ENCODE measurements at regions not wholly inside any gene's neighbourhood (a gene's known extent, or its start where the extent isn't known, plus 50 kb on each side); places are given as distances from the start of the nearest gene placed in this dataset.

- H4K20me1 ChIP-seq (ENCODE audit: insufficient read depth) = no peaks in the 10 kb centered on the region
- peak overlapping the region; percentile 76 for H3K27ac ChIP-seq
- H3K4me1 ChIP-seq (replicated peaks; ENCODE audit: insufficient read depth) = peaks cover 21% of the 10 kb centered on the region
- no peaks in the 10 kb centered on the region for H3K79me2 ChIP-seq (ENCODE audit: low read depth)
- CTCF ChIA-PET = no interaction called here
- no peaks in the 10 kb centered on the region for H3K27me3 ChIP-seq (ENCODE audit: insufficient read depth, low read depth)
- H3K9me2 ChIP-seq (ENCODE audit: insufficient read depth) = no peaks in the 10 kb centered on the region
- no peak overlapping the region for H3K4me3 ChIP-seq
- H3K36me3 ChIP-seq (ENCODE audit: low read depth) = no peaks in the 10 kb centered on the region
- no peaks in the 10 kb centered on the region for H3K9me3 ChIP-seq (ENCODE audit: insufficient read depth, low read depth)
- BruUV-seq (replicated peaks) = no TSS peak
- POLR2A ChIA-PET (ENCODE audit: unreplicated experiment) = no interaction called here
- peak overlapping the region; percentile 54 for H3K4me2 ChIP-seq
- H3F3A ChIP-seq (ENCODE audit: insufficient read depth, low read depth) = peaks cover 18% of the 10 kb centered on the region
- intact Hi-C loops (cut with micrococcal nuclease; ENCODE audit: unreplicated experiment) = loop anchor here (2.0 kb wide), 2 partner anchors 17 to 53 kb away; no protein-coding TSS in a partner anchor
- TF ChIP-seq, protein P1, sequence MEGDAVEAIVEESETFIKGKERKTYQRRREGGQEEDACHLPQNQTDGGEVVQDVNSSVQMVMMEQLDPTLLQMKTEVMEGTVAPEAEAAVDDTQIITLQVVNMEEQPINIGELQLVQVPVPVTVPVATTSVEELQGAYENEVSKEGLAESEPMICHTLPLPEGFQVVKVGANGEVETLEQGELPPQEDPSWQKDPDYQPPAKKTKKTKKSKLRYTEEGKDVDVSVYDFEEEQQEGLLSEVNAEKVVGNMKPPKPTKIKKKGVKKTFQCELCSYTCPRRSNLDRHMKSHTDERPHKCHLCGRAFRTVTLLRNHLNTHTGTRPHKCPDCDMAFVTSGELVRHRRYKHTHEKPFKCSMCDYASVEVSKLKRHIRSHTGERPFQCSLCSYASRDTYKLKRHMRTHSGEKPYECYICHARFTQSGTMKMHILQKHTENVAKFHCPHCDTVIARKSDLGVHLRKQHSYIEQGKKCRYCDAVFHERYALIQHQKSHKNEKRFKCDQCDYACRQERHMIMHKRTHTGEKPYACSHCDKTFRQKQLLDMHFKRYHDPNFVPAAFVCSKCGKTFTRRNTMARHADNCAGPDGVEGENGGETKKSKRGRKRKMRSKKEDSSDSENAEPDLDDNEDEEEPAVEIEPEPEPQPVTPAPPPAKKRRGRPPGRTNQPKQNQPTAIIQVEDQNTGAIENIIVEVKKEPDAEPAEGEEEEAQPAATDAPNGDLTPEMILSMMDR (conservative IDR thresholded peaks at IDR 0.05) = no peak
- no peak for TF ChIP-seq EZH2 (IDR thresholded peaks at IDR 0.05; ENCODE audit: low read depth)
- H2AFZ ChIP-seq = no peak overlapping the region
- peak in 1 of 2 experiments; percentile 43 for DNase-seq
These were observed 195.1 kb upstream of the CITED2 start for GRCh38 chr6:139569566-139569965.

GRCh38 chr6:139568956-139569538 is 194.6 kb upstream of the CITED2 start:
- peak overlapping the region; percentile 54 for H3K4me2 ChIP-seq
- TSS peak; percentile 22 for BruUV-seq (replicated peaks)
- H4K20me1 ChIP-seq (ENCODE audit: insufficient read depth) = no peaks in the 10 kb centered on the region
- TF ChIP-seq, protein P1 (conservative IDR thresholded peaks at IDR 0.05) = no peak
- no peak for TF ChIP-seq EZH2 (IDR thresholded peaks at IDR 0.05; ENCODE audit: low read depth)
- no peaks in the 10 kb centered on the region for H3K9me2 ChIP-seq (ENCODE audit: insufficient read depth)
- POLR2A ChIA-PET (ENCODE audit: unreplicated experiment) = interaction anchor here (0.5 to 0.8 kb wide), 8 partner anchors 19 to 200 kb away, joined by 3 to 24 read pairs (median 5); no protein-coding TSS in a partner anchor
- peak overlapping the region; percentile 76 for H3K27ac ChIP-seq
- no peaks in the 10 kb centered on the region for H3K79me2 ChIP-seq (ENCODE audit: low read depth)
- DNase-seq = peak in 1 of 2 experiments; percentile 87
- no peaks in the 10 kb centered on the region for H3K9me3 ChIP-seq (ENCODE audit: insufficient read depth, low read depth)
- peaks cover 18% of the 10 kb centered on the region for H3F3A ChIP-seq (ENCODE audit: insufficient read depth, low read depth)
- no peak overlapping the region; the same call in 1 of the 2 replicates for H3K4me3 ChIP-seq
- no peak overlapping the region for H2AFZ ChIP-seq
- CTCF ChIA-PET = interaction anchor here (0.6 kb wide), 1 partner anchor 582 kb away, joined by 3 read pairs; no protein-coding TSS in a partner anchor
- peaks cover 21% of the 10 kb centered on the region for H3K4me1 ChIP-seq (replicated peaks; ENCODE audit: insufficient read depth)
- no peaks in the 10 kb centered on the region for H3K36me3 ChIP-seq (ENCODE audit: low read depth)
- no peaks in the 10 kb centered on the region for H3K27me3 ChIP-seq (ENCODE audit: insufficient read depth, low read depth)
- intact Hi-C loops (cut with micrococcal nuclease; ENCODE audit: unreplicated experiment) = loop anchor here (2.0 kb wide), 2 partner anchors 18 to 52 kb away; no protein-coding TSS in a partner anchor

DNA sequence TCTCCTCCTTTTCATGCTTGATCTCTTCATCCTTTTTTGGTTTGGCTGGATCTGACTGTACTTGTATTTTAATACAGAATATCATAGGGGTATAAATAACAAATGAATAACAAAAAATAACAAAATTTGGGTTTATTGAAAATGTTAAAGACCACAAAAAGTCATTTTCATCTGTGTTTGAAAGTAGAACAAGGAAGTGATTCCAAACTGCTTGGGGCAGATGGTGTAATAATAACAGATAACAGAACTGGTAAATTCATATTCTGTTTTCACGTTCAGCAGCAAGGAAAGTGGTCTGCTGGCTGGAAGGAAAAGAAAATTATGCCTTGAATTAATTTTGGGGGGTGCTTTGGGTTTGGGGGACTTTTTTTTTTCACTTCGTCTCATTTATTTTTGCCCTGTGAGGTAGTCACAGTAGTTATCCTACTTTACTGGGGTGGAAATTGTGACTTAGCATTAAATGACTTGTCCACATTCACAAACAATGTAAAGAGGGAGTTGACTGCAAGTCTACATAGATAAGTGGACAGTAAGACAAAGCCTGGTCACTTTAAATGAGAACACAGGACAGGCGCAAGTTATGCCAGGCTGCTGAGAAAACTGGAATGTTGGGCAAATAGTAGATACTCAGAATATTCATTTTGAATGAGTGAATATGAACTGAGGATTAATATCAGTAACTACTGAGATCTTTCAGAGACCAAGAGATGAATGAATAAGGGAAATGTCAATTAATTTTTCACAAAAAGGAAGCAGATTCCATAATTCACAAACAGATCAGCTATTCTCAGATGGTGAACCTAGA is 193.9 kb upstream of the CITED2 start:
- H3K9me3 ChIP-seq (ENCODE audit: insufficient read depth, low read depth) = no peaks in the 10 kb centered on the region
- no peaks in the 10 kb centered on the region for H4K20me1 ChIP-seq (ENCODE audit: insufficient read depth)
- ChIA-PET CTCF (interaction anchor here (0.6 kb wide), 1 partner anchor 582 kb away, joined by 3 read pairs; no protein-coding TSS in a partner anchor), POLR2A (ENCODE audit: unreplicated experiment) (interaction anchor here (0.5 to 0.8 kb wide), 8 partner anchors 20 to 199 kb away, joined by 3 to 24 read pairs (median 5); no protein-coding TSS in a partner anchor)
- no peak overlapping the region for H2AFZ ChIP-seq
- BruUV-seq (replicated peaks) = no TSS peak
- H3K27ac ChIP-seq = peak overlapping the region; percentile 76
- H3K4me3 ChIP-seq = no peak overlapping the region
- no peak for DNase-seq
- H3K27me3 ChIP-seq (ENCODE audit: insufficient read depth, low read depth) = no peaks in the 10 kb centered on the region
- no peaks in the 10 kb centered on the region for H3K36me3 ChIP-seq (ENCODE audit: low read depth)
- H3K9me2 ChIP-seq (ENCODE audit: insufficient read depth) = no peaks in the 10 kb centered on the region
- peaks cover 21% of the 10 kb centered on the region for H3K4me1 ChIP-seq (replicated peaks; ENCODE audit: insufficient read depth)
- intact Hi-C loops (cut with micrococcal nuclease; ENCODE audit: unreplicated experiment) = loop anchor here (2.0 kb wide), 2 partner anchors 18 to 52 kb away; no protein-coding TSS in a partner anchor
- H3F3A ChIP-seq (ENCODE audit: insufficient read depth, low read depth) = peaks cover 18% of the 10 kb centered on the region
- TF ChIP-seq EZH2 (IDR thresholded peaks at IDR 0.05; ENCODE audit: low read depth) = no peak
- TF ChIP-seq, protein P1 (conservative IDR thresholded peaks at IDR 0.05) = no peak
- H3K79me2 ChIP-seq (ENCODE audit: low read depth) = no peaks in the 10 kb centered on the region
- H3K4me2 ChIP-seq = peak overlapping the region; percentile 54

Data from PC-9 (cell line).